Neural cell (in vitro differentiated cells): ENCODE measurements at regions not wholly inside any gene's neighbourhood (a gene's known extent, or its start where the extent isn't known, plus 50 kb on each side); places are given as distances from the start of the nearest gene placed in this dataset.
"Not testable (repeated sequence)": the region's sequence is repeated elsewhere in the genome, so short reads cannot be mapped to it uniquely, and the experiment has no call there.

Experiments used
- H2AFZ ChIP-seq: fragments of 200-600, 300-800 bp; sonication (generic), shearing (Covaris generic); 2 replicates; pipeline ENCODE4 v1.6.0; 2014; ENCODE audit warnings: low read depth, mild to moderate bottlenecking, antibody characterized with exemption, low read length, moderate library complexity
- H3F3A ChIP-seq: fragments of 200-600 bp; shearing (Covaris generic); 2 replicates; pipeline ENCODE4 v1.6.1; 2016; ENCODE audit warnings: mild to moderate bottlenecking, moderate library complexity, mixed read lengths, antibody characterized with exemption, low read length; ENCODE audit not compliant: insufficient read depth, poor library complexity, severe bottlenecking
- H3K27ac ChIP-seq: fragments of 200-600, 300-800 bp; sonication (generic), shearing (Covaris generic); 2 replicates; pipeline ENCODE4 v1.5.1; 2014; ENCODE audit warnings: mild to moderate bottlenecking, low read length, moderate library complexity
- H3K27me3 ChIP-seq: fragments of 300-800, 200-600 bp; sonication (generic), shearing (Covaris generic); 2 replicates; pipeline ENCODE4 v1.6.0; 2014; ENCODE audit warnings: mild to moderate bottlenecking, low read depth, low read length, moderate library complexity; ENCODE audit not compliant: insufficient read depth
- H3K36me3 ChIP-seq: fragments of 300-800, 200-600 bp; sonication (generic), shearing (Covaris generic); 2 replicates; pipeline ENCODE4 v1.5.1; 2014; ENCODE audit warnings: mild to moderate bottlenecking, antibody characterized with exemption, low read length, moderate library complexity; ENCODE audit not compliant: insufficient read depth
- H3K4me2 ChIP-seq: fragments of 300-800, 200-600 bp; sonication (generic), shearing (Covaris generic); 2 replicates; pipeline ENCODE4 v1.6.0; 2014; ENCODE audit warnings: mild to moderate bottlenecking, low read length
- H3K4me3 ChIP-seq: fragments of 300-800, 200-600 bp; sonication (generic), shearing (Covaris generic); 2 replicates; pipeline ENCODE4 v1.5.1; 2014; ENCODE audit warnings: mild to moderate bottlenecking, low read length, moderate library complexity
- H3K79me2 ChIP-seq: fragments of 200-600 bp; shearing (Covaris generic); replicated peaks from 2 replicates; pipeline ENCODE4 v1.6.0; 2014; ENCODE audit warnings: mild to moderate bottlenecking, low read length, moderate library complexity; ENCODE audit not compliant: insufficient read depth
- H3K9ac ChIP-seq: fragments of 300-800, 200-600 bp; sonication (generic), shearing (Covaris generic); 2 replicates; pipeline ENCODE4 v1.6.1; 2016; ENCODE audit warnings: mild to moderate bottlenecking, low read length, mixed read lengths
- H3K9me2 ChIP-seq: fragments of 200-600 bp; shearing (Covaris generic); 2 replicates; pipeline ENCODE4 v1.6.1; 2016; ENCODE audit warnings: mild to moderate bottlenecking, low read length, mixed read lengths; ENCODE audit not compliant: insufficient read depth
- H3K9me3 ChIP-seq: fragments of 200-600, 300-800 bp; sonication (generic), shearing (Covaris generic); 2 replicates; pipeline ENCODE4 v1.6.1; 2016; ENCODE audit warnings: mild to moderate bottlenecking, mixed run types, low read length, moderate library complexity, mixed read lengths
- H4K20me1 ChIP-seq: fragments of 200-600 bp; shearing (Covaris generic); 2 replicates; pipeline ENCODE4 v1.6.1; 2016; ENCODE audit warnings: mild to moderate bottlenecking, mixed run types; ENCODE audit not compliant: insufficient read depth
- EP300 ChIP-seq: fragments of 450-650 bp; conservative IDR thresholded peaks from 2 replicates; pipeline ENCODE4 v1.6.1; 2014; ENCODE audit warnings: antibody characterized with exemption, mild to moderate bottlenecking, moderate library complexity; ENCODE audit not compliant: poor library complexity, severe bottlenecking
- EZH2 ChIP-seq: fragments of 200-600, 300-800 bp; shearing (Covaris generic), sonication (generic); IDR thresholded peaks from 2 replicates; pipeline ENCODE4 v1.6.1; 2014; ENCODE audit warnings: antibody characterized with exemption, low read length, borderline replicate concordance, mild to moderate bottlenecking; ENCODE audit not compliant: insufficient read depth, poor library complexity, severe bottlenecking
- POLR2AphosphoS5 ChIP-seq: IDR thresholded peaks from 2 replicates; pipeline ENCODE4 v1.6.1; 2012
- RAD21 ChIP-seq: fragments of 450-650 bp; conservative IDR thresholded peaks from 2 replicates; pipeline ENCODE4 v1.6.1; 2014; ENCODE audit warnings: antibody characterized with exemption, mild to moderate bottlenecking, moderate library complexity
- SMC3 ChIP-seq: fragments of 450-650 bp; conservative IDR thresholded peaks from 2 replicates; pipeline ENCODE4 v1.6.1; 2014; ENCODE audit warnings: antibody characterized with exemption, mild to moderate bottlenecking, moderate library complexity; ENCODE audit not compliant: poor library complexity
- TAF1 ChIP-seq: IDR thresholded peaks from 2 replicates; pipeline ENCODE4 v1.6.1; 2012; ENCODE audit warnings: low read depth
- TF ChIP-seq, protein P1 (sequence below): IDR thresholded peaks from 2 replicates; pipeline ENCODE4 v1.6.1; 2012; ENCODE audit warnings: borderline replicate concordance

DNA sequence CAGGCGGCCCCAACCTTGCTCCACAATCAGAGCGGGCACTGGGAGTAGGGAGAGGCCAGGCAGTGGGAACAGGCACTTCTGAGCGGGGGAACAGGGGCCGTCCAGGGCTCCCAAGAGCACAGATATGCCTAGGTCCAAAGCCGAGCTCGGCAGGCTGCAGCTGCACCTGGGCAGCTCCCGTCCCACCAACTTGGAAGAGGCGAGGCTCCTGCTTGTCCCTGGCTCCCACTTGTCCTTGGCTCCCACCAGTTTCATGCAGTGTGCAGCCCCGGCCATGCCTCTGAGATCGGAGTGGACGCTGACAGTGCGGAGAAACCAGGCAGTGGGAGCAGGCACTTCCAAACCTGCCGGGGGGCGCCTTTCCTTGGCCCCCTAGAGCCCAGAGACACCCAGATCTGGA lies 84.0 kb upstream of the XAGE2 start:
- H4K20me1 ChIP-seq, result no peaks in the 10 kb centered on the region
- H3K4me2 ChIP-seq, result no peak overlapping the region
- H3K9ac ChIP-seq, result no peak overlapping the region
- no peaks in the 10 kb centered on the region for H3F3A ChIP-seq
- no peak overlapping the region for H3K4me3 ChIP-seq
- H3K36me3 ChIP-seq, result no peaks in the 10 kb centered on the region
- no peaks in the 10 kb centered on the region for H3K79me2 ChIP-seq
- H3K27me3 ChIP-seq, result no peaks in the 10 kb centered on the region
- no peaks in the 10 kb centered on the region for H3K9me3 ChIP-seq
- H3K9me2 ChIP-seq, result no peaks in the 10 kb centered on the region
- TF ChIP-seq EP300 (no peak), RAD21 (no peak), EZH2 (no peak), POLR2AphosphoS5 (no peak), TAF1 (no peak), SMC3 (no peak)
- TF ChIP-seq, protein P1, sequence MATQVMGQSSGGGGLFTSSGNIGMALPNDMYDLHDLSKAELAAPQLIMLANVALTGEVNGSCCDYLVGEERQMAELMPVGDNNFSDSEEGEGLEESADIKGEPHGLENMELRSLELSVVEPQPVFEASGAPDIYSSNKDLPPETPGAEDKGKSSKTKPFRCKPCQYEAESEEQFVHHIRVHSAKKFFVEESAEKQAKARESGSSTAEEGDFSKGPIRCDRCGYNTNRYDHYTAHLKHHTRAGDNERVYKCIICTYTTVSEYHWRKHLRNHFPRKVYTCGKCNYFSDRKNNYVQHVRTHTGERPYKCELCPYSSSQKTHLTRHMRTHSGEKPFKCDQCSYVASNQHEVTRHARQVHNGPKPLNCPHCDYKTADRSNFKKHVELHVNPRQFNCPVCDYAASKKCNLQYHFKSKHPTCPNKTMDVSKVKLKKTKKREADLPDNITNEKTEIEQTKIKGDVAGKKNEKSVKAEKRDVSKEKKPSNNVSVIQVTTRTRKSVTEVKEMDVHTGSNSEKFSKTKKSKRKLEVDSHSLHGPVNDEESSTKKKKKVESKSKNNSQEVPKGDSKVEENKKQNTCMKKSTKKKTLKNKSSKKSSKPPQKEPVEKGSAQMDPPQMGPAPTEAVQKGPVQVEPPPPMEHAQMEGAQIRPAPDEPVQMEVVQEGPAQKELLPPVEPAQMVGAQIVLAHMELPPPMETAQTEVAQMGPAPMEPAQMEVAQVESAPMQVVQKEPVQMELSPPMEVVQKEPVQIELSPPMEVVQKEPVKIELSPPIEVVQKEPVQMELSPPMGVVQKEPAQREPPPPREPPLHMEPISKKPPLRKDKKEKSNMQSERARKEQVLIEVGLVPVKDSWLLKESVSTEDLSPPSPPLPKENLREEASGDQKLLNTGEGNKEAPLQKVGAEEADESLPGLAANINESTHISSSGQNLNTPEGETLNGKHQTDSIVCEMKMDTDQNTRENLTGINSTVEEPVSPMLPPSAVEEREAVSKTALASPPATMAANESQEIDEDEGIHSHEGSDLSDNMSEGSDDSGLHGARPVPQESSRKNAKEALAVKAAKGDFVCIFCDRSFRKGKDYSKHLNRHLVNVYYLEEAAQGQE, result no peak
- H3K27ac ChIP-seq, result no peak overlapping the region
- no peak overlapping the region for H2AFZ ChIP-seq

DNA sequence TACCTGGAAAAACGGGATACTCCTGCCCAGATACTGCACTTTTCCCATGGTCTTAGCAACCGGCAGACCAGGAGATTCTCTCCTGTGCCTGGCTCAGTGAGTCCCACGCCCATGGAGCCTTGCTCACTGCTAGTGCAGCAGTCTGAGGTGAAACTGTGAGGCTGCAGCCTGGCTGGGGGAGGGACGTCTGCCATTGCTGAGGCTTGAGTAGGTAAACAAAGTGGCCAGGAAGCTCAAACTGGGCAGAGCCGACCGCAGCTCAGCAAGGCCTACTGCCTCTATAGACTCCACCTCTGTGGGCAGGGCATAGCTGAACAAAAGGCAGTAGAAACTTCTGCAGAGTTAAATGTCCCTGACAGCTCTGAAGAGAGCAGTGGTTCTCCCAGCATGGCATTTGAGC lies 69.9 kb upstream of the XAGE2 start:
- H4K20me1 ChIP-seq, H3K27ac ChIP-seq, H2AFZ ChIP-seq, H3K27me3 ChIP-seq, H3K79me2 ChIP-seq, H3K9me2 ChIP-seq, H3K36me3 ChIP-seq, H3K4me2 ChIP-seq, H3F3A ChIP-seq, H3K4me3 ChIP-seq, H3K9ac ChIP-seq, H3K9me3 ChIP-seq: not testable (repeated sequence)

DNA sequence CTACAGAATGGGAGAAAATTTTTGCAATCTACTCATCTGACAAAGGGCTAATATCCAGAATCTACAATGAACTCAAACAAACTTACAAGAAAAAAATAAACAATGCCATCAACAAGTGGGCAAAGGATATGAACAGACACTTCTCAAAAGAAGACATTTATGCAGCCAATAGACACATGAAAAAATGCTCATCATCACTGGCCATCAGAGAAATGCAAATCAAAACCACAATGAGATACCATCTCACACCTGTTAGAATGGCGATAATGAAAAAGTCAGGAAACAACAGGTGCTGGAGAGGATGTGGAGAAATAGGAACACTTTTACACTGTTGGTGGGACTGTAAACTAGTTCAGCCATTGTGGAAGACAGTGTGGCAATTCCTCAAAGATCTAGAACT lies 60.3 kb upstream of the XAGE2 start:
- H3K9me2 ChIP-seq, H2AFZ ChIP-seq, H3K9me3 ChIP-seq, H3K4me2 ChIP-seq, H3K4me3 ChIP-seq, H3K79me2 ChIP-seq, H3K27me3 ChIP-seq, H3K36me3 ChIP-seq, H3K9ac ChIP-seq, H3F3A ChIP-seq, H3K27ac ChIP-seq, H4K20me1 ChIP-seq: not testable (repeated sequence)
